Mesenchymal stem cell (in vitro differentiated cells and primary cell): ENCODE measurements at regions not wholly inside any gene's neighbourhood (a gene's known extent, or its start where the extent isn't known, plus 50 kb on each side); places are given as distances from the start of the nearest gene placed in this dataset.

Source experiments
- DNase-seq: peaks from one replicate; pipeline ENCODE4 v3.0.0-alpha.2; 2013
- H2AFZ ChIP-seq: one replicate; pipeline ENCODE4 v1.6.1; 2013; ENCODE audit warnings: low read depth, mild to moderate bottlenecking, control low read depth, inconsistent platforms, low read length, moderate library complexity
- H2AK5ac ChIP-seq: 2 replicates; pipeline ENCODE4 v1.6.1; 2013; ENCODE audit warnings: low read length, moderate library complexity, mild to moderate bottlenecking, inconsistent platforms; ENCODE audit not compliant: severe bottlenecking
- H2BK120ac ChIP-seq: one replicate; pipeline ENCODE4 v1.6.1; 2013; ENCODE audit warnings: low read depth, mild to moderate bottlenecking, inconsistent platforms, low read length, moderate library complexity
- H2BK12ac ChIP-seq, 2 experiments: one replicate each; pipeline ENCODE4 v1.6.1; 2013; ENCODE audit warnings: inconsistent platforms in 2 of 2, low read length in 2 of 2, mild to moderate bottlenecking in 2 of 2, moderate library complexity in 2 of 2, control low read depth in 1 of 2
- H2BK15ac ChIP-seq: one replicate; pipeline ENCODE4 v1.6.1; 2013; ENCODE audit warnings: mild to moderate bottlenecking, low read depth, inconsistent platforms; ENCODE audit not compliant: poor library complexity, severe bottlenecking
- H2BK5ac ChIP-seq: 2 replicates; pipeline ENCODE4 v1.6.1; 2013; ENCODE audit warnings: low read depth, mild to moderate bottlenecking, low read length, control low read depth, inconsistent platforms; ENCODE audit not compliant: poor library complexity, severe bottlenecking
- H3K14ac ChIP-seq, 2 experiments: one replicate each; pipeline ENCODE4 v1.6.1; 2013; ENCODE audit warnings: inconsistent platforms in 2 of 2, low read length in 2 of 2, control low read depth in 1 of 2, mild to moderate bottlenecking in 1 of 2, moderate library complexity in 1 of 2
- H3K18ac ChIP-seq, 2 experiments: one replicate each; pipeline ENCODE4 v1.6.1; 2013; ENCODE audit warnings: inconsistent platforms in 2 of 2, low read length in 2 of 2, control low read depth in 1 of 2, low read depth in 1 of 2, mild to moderate bottlenecking in 1 of 2
- H3K23ac ChIP-seq, 2 experiments: one replicate each; pipeline ENCODE4 v1.6.1; 2013; ENCODE audit warnings: inconsistent platforms in 2 of 2, low read length in 2 of 2, mild to moderate bottlenecking in 2 of 2, moderate library complexity in 2 of 2, control low read depth in 1 of 2
- H3K27ac ChIP-seq: 2 replicates; pipeline ENCODE4 v1.5.1; 2013; ENCODE audit warnings: mild to moderate bottlenecking, moderate library complexity, low read length, control low read depth, inconsistent platforms; ENCODE audit not compliant: poor library complexity, severe bottlenecking
- H3K27me3 ChIP-seq, 2 experiments: 2 replicates each; pipeline versions ENCODE4 v1.6.1 to v1.7.0; 2013; ENCODE audit warnings: low read length in 2 of 2, mild to moderate bottlenecking in 2 of 2, moderate library complexity in 2 of 2, control low read depth in 1 of 2, inconsistent platforms in 1 of 2; ENCODE audit not compliant: control insufficient read depth in 1 of 2, insufficient read depth in 1 of 2
- H3K36me3 ChIP-seq, 2 experiments: 2 replicates each; pipeline versions ENCODE4 v1.6.1 to v1.7.0; 2013; ENCODE audit warnings: low read length in 2 of 2, control low read depth in 1 of 2, inconsistent platforms in 1 of 2, low read depth in 1 of 2, mild to moderate bottlenecking in 1 of 2; ENCODE audit not compliant: insufficient read depth in 2 of 2, control insufficient read depth in 1 of 2
- H3K4ac ChIP-seq, 2 experiments: one replicate each; pipeline ENCODE4 v1.6.1; 2013; ENCODE audit warnings: inconsistent platforms in 2 of 2, low read length in 2 of 2, mild to moderate bottlenecking in 2 of 2, moderate library complexity in 2 of 2, control low read depth in 1 of 2, low read depth in 1 of 2
- H3K4me1 ChIP-seq: 2 replicates; pipeline ENCODE4 v1.6.1; 2013; ENCODE audit warnings: low read depth, low read length, control low read depth; ENCODE audit not compliant: control insufficient read depth, insufficient read depth
- H3K4me2 ChIP-seq: 2 replicates; pipeline ENCODE4 v1.6.1; 2013; ENCODE audit warnings: low read length, mild to moderate bottlenecking, inconsistent platforms; ENCODE audit not compliant: poor library complexity, severe bottlenecking
- H3K4me3 ChIP-seq, 2 experiments: 2 replicates each; pipeline versions ENCODE4 v1.5.1 to v1.7.0; 2013; ENCODE audit warnings: low read length in 2 of 2, mild to moderate bottlenecking in 2 of 2, control low read depth in 1 of 2, low read depth in 1 of 2; ENCODE audit not compliant: insufficient read depth in 1 of 2
- H3K79me1 ChIP-seq: replicated peaks from 2 replicates; pipeline ENCODE4 v1.6.1; 2013; ENCODE audit warnings: mild to moderate bottlenecking, control low read depth, low read length, inconsistent platforms; ENCODE audit not compliant: poor library complexity, severe bottlenecking
- H3K9ac ChIP-seq: 2 replicates; pipeline ENCODE4 v1.7.0; 2013; ENCODE audit warnings: mild to moderate bottlenecking, low read length, moderate library complexity
- H3K9me3 ChIP-seq: 2 replicates; pipeline ENCODE4 v1.7.0; 2013; ENCODE audit warnings: mild to moderate bottlenecking, low read length; ENCODE audit not compliant: control insufficient read depth
- H4K8ac ChIP-seq: one replicate; pipeline ENCODE4 v1.6.1; 2013; ENCODE audit warnings: inconsistent platforms, mild to moderate bottlenecking, low read length, moderate library complexity
- H4K91ac ChIP-seq: one replicate; pipeline ENCODE4 v1.6.1; 2013; ENCODE audit warnings: mild to moderate bottlenecking, low read length, inconsistent platforms
- WGBS: methylation state at CpG from one replicate; pipeline ENCODE4 v1.1.7; 2013; ENCODE audit warnings: mixed read lengths; 5-methylcytosine and 5-hydroxymethylcytosine counted together

DNA sequence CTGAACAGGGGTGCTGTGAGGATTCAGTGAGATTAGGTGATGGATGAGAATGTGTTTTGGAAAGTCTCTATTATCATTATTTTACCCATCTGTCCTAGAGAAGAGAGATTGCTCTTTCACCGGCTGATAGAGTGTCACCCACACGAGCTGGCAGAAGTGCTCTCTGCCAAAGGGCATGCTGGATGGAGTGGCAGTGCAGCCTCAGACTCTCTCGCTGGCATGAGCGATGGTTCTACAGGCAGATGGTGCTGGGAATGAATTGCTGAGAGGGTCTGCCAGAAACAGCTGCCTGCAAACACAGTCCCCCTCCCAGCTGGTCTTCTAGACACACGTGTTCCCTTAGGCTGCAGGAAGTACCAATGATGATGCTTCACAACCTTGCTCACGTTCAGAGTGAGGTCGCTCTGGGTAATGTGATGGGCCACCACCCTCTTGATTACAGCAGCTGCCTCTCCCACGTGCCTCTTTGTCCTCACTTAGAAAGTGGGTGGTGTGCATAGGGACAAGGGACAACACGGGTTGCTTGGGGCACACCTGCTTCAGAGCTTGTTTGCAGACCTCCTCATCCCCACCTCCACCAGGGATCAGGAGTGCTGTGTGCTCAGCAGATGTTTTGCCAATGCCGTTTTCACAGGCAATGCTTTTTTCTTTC is 84.7 kb downstream of the FOXA2 start:
- no peaks in the 10 kb centered on the region for H3K79me1 ChIP-seq
- no peak overlapping the region for H4K8ac ChIP-seq
- no peaks in the 10 kb centered on the region for H3K27me3 ChIP-seq
- DNase-seq = no peak
- H3K4me3 ChIP-seq = no peak overlapping the region
- H3K23ac ChIP-seq = no peak overlapping the region
- H3K9ac ChIP-seq = no peak overlapping the region
- WGBS = 70% methylated on average over 10 of the region's 10 CpGs
- no peak overlapping the region for H3K18ac ChIP-seq
- no peak overlapping the region for H3K14ac ChIP-seq
- no peak overlapping the region for H3K4me2 ChIP-seq
- no peak overlapping the region for H2AFZ ChIP-seq
- H2AK5ac ChIP-seq = no peak overlapping the region
- H2BK5ac ChIP-seq = no peak overlapping the region
- no peak overlapping the region for H3K27ac ChIP-seq
- no peak overlapping the region for H4K91ac ChIP-seq
- no peak overlapping the region for H2BK12ac ChIP-seq
- no peaks in the 10 kb centered on the region for H3K36me3 ChIP-seq
- H3K4me1 ChIP-seq = no peaks in the 10 kb centered on the region
- no peak overlapping the region for H2BK120ac ChIP-seq
- no peak overlapping the region for H3K4ac ChIP-seq
- H2BK15ac ChIP-seq = no peak overlapping the region
- no peaks in the 10 kb centered on the region for H3K9me3 ChIP-seq

DNA sequence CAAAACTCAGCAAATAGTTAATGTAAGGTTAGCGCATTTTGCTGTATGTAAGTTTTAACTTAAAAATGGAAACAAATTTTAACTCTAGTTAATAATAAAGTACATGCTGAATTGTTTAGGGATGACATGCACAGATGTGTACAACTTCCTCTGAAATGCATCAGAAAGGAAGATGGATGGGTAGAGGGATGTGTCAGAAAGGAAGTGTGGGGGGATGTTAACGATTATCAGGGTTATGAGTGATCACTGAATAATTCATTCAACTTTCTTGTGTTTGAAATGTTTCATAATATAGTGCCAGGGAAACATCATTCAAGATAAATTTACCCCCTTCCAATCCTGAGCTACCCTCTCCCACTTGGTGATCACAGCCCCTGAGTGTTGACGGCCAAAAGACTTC is 87.6 kb downstream of the FOXA2 start:
- no peak overlapping the region for H3K18ac ChIP-seq
- WGBS = 40% methylated on average over 1 of the region's 3 CpGs

GRCh38 chr20:22495789-22496188 is 88.6 kb downstream of the FOXA2 start:
- Histone ChIP-seq H3K23ac (no peak overlapping the region), H3K4me1 (peaks cover 3% of the 10 kb centered on the region), H3K27me3 (peaks cover 3% of the 10 kb centered on the region in 2 experiments)

More for the DNA sequence above, 87.6 kb downstream of the FOXA2 start:
- Histone ChIP-seq H4K91ac (no peak overlapping the region), H3K9ac (no peak overlapping the region), H3K27me3 (peaks cover 0 to 3% of the 10 kb centered on the region in 2 experiments), H3K14ac (no peak overlapping the region), H2BK5ac (no peak overlapping the region), H3K9me3 (no peaks in the 10 kb centered on the region), H2AK5ac (no peak overlapping the region), H2BK120ac (no peak overlapping the region), H2BK12ac (no peak overlapping the region), H3K36me3 (no peaks in the 10 kb centered on the region), H3K4me1 (no peaks in the 10 kb centered on the region), H3K4me2 (no peak overlapping the region), H2AFZ (no peak overlapping the region), H3K4ac (no peak overlapping the region), H3K79me1 (no peaks in the 10 kb centered on the region), H3K27ac (no peak overlapping the region), H4K8ac (no peak overlapping the region), H3K4me3 (no peak overlapping the region), H3K23ac (no peak overlapping the region), H2BK15ac (no peak overlapping the region)
- no peak for DNase-seq

GRCh38 chr20:22495172-22495571 is 89.2 kb downstream of the FOXA2 start:
- Histone ChIP-seq H2BK120ac (no peak overlapping the region), H3K4me2 (no peak overlapping the region), H3K18ac (no peak overlapping the region), H2AFZ (no peak overlapping the region), H2BK5ac (no peak overlapping the region), H3K14ac (no peak overlapping the region), H3K4ac (no peak overlapping the region), H3K9ac (no peak overlapping the region), H3K4me3 (no peak overlapping the region), H3K79me1 (no peaks in the 10 kb centered on the region), H4K8ac (no peak overlapping the region), H3K4me1 (peaks cover 5% of the 10 kb centered on the region), H4K91ac (no peak overlapping the region), H3K23ac (no peak overlapping the region), H3K36me3 (no peaks in the 10 kb centered on the region), H3K27me3 (peaks cover 3 to 6% of the 10 kb centered on the region in 2 experiments), H3K9me3 (no peaks in the 10 kb centered on the region), H2BK15ac (no peak overlapping the region), H3K27ac (no peak overlapping the region), H2BK12ac (no peak overlapping the region), H2AK5ac (no peak overlapping the region)
- DNase-seq = no peak
- 87% methylated on average over 2 of the region's 2 CpGs for WGBS

More at GRCh38 chr20:22495789-22496188, 88.6 kb downstream of the FOXA2 start:
- no peak overlapping the region for H2AFZ ChIP-seq
- no peak overlapping the region for H3K14ac ChIP-seq
- H3K27ac ChIP-seq = no peak overlapping the region
- no peak overlapping the region for H3K9ac ChIP-seq
- H3K79me1 ChIP-seq = no peaks in the 10 kb centered on the region
- H2BK120ac ChIP-seq = no peak overlapping the region
- H2BK12ac ChIP-seq = no peak overlapping the region
- DNase-seq = no peak
- no peak overlapping the region for H2AK5ac ChIP-seq
- no peak overlapping the region for H3K4ac ChIP-seq
- 73% methylated on average over 1 of the region's 2 CpGs for WGBS
- no peak overlapping the region for H2BK15ac ChIP-seq
- no peak overlapping the region for H2BK5ac ChIP-seq
- H3K4me3 ChIP-seq = no peak overlapping the region
- no peak overlapping the region for H3K4me2 ChIP-seq
- H4K91ac ChIP-seq = no peak overlapping the region
- no peaks in the 10 kb centered on the region for H3K9me3 ChIP-seq
- no peaks in the 10 kb centered on the region for H3K36me3 ChIP-seq
- H3K18ac ChIP-seq = no peak overlapping the region
- H4K8ac ChIP-seq = no peak overlapping the region
